RPMI7951 (cell line): ENCODE measurements at regions not wholly inside any gene's neighbourhood (a gene's known extent, or its start where the extent isn't known, plus 50 kb on each side); places are given as distances from the start of the nearest gene placed in this dataset.

ENCODE experiments used
- DNase-seq: peaks from one replicate; pipeline ENCODE4 v3.0.0-alpha.2; 2012; ENCODE audit warnings: low read depth

DNA sequence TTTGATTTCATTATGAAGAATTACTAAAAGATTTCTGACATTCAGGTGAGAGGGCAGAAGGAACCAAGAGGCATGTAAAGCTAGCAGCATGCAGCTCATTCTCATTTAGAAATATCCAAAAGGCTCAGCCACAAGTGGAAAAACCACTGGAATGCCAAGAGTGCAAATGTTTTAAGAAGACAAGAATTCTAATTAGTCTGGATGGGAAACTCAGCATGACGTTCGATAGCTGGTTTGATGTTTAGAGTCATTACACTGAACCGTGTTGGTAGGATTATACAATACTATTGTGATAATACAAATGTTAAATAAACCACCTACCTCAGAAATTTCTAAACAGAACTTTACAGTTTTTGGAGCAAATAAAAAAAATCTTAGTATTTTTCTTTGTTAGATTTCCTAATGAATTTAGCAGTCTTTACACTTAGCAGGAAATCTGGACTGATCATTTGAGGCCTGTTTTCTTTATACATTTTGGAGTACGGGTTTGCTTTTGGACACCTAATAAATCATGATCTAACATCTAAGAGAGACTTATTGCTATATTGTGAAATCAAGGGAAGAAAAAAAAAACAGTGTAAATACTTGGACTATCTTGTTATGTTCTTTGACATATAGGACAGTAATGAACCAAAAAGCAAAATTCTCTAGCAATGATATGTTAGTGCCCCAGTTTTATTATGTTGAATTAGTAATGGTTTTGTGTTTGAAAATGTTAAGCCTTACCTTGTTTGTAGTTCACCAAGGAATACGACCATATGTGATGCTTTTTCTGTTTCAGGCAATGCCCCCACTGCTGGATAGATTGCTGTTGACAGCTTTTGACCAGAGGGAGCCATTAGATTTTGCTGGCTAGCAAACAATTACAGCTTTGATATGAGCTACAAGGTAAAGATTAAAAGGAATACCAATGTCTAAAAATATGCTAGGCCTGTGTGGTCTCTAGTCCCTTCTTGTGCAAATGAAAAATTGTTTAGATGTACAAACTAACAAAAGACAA, 354.1 kb upstream of the SEMA3A start:
- DNase-seq = peak; percentile 22

DNA sequence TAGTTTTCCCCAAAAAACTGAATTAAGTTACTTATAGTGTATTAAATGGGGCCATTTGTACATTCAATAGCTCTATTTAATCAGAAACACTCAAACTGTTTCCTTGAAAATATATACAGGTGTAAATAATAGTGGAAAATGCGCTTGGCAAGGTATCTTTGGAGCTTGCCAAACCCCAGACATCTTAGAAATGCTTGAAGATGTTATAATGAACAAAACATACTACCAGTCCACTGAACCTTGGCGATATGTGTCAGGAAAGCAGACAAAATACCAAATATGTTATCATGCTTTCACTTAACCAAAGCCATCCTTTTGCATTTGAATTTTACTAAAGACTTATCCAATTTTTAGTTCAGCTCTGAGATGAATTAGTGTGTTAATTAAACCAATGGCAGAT, 352.7 kb upstream of the SEMA3A start:
- DNase-seq = no peak

DNA sequence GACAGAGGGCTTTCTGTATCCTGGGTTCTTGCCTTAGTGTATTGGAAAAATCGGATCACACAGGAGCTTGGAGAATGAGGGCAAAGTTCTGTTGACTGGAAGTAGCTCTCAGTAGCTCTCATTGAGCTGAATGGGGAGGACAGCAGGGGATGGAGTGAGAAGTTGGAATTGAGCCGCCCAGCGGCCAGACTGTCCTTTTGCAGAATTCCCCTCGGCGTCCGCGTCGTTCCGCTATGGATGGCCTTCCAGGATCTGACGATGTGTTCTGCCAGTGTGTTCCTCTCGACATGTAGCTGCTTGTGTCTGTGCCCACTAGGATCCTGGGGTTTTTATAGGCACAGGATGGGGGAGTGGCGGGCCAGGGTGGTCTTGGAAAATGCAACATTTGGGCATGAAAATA, 351.8 kb upstream of the SEMA3A start:
- DNase-seq = no peak

DNA sequence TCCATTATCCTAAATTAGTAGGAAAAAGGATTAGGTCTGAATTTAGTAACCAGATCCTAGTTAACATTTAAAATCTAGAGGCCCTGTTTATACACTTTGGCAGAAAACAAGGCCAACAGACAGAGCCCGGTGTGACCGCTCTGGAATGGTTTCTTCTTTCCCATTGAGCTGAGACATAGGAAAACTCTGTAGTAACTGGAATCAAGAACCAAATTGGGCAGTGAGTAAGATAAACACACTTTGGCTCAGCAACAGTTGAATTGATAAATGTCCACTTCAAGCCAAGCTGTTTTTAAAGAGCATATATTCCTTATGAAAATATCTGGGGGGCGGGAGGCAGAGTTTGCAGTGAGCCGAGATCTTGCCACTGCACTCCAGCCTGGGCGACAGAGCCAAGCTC, 343.7 kb upstream of the SEMA3A start:
- DNase-seq = no peak

DNA sequence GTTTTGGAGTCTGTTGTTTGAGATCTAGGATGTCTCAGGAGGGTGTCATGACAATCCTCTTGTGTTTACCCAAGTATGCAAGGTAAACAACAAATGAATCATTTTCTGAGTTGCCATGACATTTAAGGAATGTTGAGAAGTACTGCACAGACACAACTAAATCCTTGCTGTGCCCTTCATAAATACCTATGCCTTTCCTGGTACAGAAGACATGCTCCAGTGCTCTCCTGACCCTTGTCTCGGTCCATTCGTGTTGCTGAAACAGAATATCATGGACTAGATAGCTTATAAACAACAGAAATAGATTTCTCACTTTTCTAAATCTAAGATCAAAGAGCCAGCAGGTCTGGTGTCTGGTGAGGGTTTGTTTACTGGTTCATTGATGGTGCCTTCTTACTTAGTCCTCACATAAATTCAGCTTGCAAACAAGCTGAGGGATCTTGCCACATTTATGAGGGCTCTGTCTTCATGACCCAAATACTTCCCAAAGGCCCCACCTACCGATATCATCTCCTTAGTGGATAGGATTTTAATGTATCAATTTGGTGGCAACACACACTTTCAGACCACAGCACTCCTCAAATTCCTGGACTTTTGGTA, 341.8 kb upstream of the SEMA3A start:
- DNase-seq = no peak

DNA sequence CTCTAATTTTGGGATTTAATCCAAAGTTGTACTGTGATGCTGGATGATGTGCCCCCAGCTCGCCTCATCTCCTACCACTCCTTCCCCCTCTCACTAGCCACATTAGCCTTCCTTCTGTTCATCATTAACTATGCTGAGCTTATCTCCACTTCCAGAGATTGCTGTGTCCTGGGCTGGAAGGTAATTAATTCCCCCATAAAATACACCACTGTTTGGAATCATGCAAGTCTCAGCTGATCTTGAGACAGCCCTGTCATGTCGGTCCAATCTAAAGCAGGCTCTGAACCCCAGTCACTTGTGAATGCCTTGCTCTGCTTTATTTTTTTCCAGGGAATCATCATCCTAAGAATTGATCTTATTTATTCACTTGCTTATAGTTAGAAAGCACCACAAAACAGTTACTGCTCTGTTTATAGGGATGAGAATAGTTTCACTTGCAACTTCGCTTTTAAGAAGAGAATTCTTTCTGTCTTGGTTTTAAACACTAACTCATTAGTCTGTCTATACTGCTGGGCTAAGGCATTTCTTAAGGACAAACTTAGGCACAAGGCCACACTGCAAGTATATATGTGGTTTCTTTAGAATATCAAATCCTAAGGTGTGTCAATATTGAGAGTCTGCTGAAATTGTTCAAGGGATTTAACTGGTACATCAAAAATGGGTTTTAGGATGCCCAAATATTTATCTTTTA, 341.1 kb upstream of the SEMA3A start:
- DNase-seq = no peak

DNA sequence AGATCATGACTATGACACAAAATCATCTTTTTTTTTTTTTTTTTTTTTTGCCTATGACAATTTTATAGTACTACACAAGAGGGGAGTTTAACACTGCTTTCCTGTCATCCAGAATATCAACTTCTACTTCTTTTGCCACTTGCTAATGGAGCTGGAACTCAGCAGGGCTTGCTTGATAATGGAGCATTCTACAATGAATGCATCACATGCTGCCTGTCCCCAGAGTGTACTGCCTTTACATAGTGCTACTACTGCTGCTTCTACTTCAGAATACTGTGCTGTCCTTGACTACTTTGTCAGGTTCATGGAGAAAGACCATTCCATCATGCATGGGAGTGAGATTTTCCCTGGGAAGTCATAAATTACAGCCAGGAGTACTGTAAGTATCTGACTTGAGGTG, 338.6 kb upstream of the SEMA3A start:
- no peak for DNase-seq

DNA sequence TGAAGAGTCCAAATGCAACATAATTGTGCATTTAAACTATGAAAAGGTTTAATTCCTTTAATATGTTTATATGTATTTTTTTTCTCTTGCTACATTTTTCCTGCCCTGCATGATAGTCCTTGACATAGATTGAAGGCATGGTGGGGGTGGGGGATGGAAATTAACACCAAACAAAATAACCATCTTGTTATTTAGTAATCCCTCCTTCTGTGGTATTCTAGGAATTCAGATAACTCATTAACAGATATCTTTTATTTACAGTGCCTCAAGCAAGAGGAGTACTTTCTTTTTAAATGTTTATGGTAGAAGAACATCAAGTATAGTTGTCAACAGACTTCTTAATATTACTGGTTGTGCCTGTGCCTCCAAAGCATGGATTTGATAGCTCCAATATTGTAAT, 337.6 kb upstream of the SEMA3A start:
- DNase-seq = no peak

DNA sequence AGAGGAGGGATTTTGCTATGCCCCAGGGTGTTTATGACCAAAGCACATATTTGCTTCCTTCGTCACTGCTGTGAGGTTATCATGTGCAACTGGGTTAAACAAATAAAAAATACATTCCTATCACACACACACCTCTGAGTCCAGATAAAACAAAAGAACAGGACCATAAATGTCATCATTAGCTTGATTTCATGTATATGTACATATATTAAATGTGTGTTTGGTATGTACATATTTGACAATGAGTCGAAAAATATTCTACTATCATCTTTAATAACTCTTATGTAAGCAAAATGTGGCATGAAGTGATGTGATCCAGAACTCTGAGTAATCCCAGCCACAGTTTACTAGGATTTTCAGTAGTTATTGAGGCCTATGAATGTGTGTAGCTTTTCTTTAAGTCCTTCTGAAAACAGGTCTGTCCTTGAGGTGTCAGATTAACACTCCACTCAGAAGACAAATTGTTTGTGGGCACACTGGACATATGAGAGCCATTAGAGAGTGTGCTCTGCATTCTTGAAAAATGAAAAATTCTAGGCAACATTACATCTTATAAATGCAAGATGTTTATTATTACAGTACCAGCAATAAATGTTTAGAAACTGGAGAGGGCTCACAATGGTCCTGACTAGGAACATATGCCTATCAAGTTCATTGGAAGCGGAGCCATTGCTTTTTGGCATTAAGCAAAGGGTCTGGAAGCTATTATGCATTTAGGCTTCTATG, 335.1 kb upstream of the SEMA3A start:
- DNase-seq = peak; percentile 78

DNA sequence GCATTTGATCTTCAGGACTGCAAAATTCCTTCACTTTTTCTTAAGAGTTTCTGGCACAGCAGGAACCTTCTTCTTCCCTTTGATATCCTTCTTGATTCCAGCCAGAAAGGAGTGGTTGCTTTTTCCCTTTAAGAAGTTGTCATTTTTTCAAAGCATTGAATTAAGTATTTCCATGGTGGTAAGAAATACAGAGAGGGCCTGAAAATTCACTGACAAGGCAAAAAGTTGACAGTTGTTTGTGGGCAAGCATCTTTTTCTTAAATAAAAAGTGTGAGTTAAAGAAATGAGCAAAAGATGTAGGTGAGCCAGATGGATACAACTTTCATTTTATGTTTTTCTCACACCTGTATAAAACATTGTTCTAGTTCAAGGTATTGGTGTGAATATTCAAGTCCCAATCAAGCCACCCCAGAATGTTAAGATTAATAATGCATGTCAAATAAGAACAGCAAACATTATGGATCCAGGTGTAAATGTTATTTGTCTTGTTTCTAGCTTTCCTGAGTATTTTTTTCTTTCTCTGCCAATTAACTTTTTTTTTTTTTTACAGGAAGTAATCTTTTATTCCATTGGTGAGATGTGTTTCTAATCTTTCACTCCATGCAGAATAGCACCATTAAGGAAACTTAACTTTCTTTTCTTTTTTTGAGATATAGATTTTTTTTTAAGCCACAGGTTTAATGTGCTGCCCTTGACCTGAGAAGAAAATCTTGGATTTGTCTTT, 334.3 kb upstream of the SEMA3A start:
- no peak for DNase-seq

DNA sequence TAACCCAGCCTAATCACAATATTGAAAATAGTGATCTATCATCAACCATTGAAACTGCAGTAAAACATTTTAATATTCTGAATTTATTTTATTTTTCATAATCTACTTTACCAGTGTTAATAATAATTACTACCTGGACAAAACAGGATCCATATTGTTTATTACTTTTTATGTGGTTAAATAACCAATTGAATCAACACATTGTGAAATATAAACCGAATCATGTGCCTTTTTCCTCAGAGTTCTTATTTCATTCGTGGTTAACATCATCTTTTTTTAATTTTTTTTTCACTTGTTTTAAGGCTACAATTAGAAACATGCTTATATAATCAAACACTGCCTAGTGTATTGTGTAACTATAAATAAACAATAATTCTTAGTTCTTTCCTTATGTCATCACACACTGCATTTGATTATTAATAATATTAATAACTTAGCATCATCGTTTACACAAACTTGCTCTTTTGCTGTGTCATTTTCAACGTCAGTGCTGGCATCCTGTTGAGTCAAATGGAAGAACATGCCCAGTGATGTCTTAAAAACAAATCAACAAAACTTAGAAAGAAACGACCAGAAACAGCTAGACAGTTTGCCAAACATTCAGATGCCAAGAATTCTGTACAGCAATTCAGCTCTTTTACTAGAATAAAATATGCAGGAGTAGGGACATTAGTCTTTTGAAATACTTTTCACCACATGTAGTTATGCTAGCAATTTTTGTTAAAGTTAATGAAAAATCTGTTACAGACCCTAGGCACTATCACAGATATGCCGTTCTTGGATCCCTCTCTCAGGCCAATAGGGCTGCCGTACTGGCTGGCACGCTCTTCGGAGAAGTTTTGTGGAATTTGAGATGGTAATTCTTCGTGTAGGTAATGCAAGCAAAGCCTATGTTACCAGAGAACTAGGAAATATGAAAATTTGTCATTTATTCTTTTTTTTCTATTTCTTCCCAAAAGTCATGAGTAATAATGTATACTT, 330.4 kb upstream of the SEMA3A start:
- no peak for DNase-seq

DNA sequence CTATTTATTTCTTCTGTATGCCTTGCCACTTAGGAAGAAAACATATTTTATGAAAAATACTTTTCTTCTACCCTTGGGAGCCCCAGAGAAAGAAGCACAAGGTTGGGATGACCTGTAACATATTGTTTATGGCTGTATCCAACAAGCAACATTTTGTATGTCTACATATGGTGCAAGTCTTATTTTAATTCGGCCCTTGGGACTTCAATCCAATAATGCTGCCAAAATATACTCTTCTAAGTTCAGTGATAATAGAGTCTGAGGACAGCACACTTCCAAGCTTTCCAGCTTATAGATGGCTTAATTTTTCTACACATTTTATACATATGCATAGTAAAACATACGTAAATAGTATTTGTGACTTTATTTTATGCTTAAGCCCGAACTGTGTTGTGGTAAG, 318.5 kb upstream of the SEMA3A start:
- DNase-seq = no peak

DNA sequence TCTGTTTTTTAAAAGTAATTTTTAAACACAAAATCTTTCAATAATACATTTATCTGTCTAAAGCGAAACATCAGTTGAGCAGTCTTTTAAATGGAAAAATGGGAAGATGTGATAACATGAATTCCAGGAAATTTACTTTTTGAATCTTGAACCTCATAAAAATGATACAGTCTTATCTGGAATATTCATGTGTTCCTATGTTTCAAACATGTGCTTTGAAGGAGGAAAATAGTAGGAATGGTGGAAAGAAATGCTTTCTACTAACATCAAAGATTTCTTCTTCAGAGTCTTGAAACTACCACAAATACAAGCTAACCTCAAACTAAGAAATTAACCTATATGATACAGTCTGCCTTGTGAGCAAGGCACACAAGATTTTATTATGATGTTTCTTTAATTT, 317.5 kb upstream of the SEMA3A start:
- no peak for DNase-seq

DNA sequence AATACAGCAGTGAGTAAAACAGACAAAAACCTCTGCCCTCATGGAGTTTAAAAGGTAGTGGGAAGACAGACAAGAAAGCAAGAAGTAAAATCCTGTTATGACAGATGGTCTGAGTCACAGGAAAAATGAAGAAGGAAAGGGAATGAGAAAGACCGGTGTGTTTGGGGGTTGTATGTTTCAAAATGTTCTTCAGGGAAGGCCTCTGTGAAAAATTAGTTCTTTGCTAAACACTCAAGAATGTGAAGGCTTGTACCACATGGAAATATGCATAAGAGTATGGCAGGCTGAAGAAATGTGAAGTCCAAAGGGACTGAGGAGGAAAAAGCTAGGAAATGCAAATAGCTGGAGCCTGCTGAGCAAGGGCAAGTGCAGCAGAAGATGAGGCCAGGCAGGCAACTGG, 315.9 kb upstream of the SEMA3A start:
- DNase-seq = no peak

DNA sequence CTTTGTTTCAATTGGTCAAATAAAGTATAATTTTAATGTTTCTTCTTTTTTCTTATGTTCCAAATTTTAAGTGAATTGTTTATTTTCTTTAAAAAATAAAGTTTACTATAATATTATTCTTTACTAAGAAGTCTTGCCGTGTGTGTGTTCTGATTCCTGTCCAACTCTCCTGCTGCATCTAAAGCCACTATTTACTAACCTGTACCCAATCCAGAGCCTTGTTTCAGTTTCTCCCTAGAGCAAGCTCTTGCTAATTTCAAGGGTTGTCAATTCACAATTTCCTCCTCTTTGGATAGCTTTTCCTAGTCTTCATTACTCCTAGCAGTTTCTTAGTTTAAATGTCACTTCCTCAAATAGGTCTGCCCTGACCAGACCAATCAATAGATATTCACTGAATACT, 314.9 kb upstream of the SEMA3A start:
- DNase-seq = no peak

DNA sequence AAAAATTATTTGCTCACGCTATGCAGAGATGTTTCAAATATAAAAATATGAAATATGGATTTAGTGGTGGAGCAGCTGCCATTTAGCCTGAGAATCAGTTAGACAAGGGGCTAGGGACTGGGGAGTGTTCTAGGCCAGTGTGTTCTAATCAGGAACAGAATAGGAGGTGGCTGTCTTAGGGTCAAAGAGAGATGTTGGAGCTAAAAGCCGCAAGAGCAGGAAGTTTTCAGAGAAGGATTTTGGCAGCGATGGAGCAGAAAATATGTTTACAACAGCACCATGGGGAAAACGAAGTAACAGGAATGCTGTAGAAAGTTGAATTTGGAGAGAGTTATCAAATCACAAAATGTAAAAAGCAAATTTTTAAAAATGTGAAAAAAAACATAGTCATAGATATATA, 314.0 kb upstream of the SEMA3A start:
- no peak for DNase-seq

DNA sequence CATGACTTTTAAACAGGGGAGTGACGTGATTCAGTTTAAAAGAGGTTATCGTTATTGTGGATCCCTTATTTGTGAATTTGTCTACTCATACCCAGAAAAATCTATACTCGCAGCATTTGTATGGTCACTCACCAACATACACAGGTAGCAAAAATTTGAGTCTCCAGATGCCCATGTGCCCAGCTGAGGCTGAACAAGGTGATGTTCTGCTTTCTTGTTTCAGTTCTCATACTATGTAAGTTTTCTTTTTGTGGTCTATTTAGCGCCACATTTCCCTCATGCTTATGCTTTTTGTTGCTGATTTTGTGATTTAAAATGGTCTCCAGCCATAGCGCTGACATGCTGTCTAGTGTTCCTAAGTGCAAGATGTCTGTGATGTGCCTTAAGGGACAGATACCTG, 312.9 kb upstream of the SEMA3A start:
- no peak for DNase-seq

DNA sequence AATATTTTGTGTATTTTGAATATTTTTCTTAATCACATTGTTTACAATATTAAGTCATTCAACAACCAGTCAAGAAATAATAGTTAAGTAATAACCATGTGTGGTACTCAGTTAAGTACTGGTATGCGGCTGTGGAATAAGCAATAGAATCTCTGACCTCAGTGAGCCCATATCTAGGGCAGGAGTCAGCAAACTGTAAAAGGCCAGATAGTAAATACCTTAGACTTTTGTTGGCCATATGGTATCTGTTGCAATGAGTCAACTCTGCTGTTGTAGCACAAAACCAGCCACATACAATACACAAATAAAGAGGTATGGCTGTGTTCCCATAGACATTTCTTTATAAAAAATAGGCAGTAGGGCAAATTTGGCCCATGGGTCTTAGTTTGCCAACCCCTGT, 311.6 kb upstream of the SEMA3A start:
- no peak for DNase-seq

DNA sequence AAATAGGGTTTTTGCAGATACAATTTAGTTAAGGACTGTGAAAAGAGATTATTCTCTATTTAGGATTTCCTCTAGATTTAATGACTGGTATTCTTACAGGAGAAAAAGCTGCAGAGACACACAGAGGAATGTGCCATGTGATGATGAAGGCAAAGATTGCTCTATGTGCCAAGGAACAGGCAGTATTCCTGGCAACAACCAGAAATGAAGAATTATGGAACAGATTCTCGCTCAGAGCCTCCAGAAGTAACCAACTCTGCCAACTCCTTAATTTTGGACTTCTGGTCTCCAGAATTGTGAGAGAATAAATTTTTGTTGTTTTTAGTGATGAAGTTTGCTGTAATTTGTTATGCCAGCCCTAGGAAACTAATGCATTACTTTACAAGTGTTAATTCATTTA, 307.6 kb upstream of the SEMA3A start:
- DNase-seq = no peak

DNA sequence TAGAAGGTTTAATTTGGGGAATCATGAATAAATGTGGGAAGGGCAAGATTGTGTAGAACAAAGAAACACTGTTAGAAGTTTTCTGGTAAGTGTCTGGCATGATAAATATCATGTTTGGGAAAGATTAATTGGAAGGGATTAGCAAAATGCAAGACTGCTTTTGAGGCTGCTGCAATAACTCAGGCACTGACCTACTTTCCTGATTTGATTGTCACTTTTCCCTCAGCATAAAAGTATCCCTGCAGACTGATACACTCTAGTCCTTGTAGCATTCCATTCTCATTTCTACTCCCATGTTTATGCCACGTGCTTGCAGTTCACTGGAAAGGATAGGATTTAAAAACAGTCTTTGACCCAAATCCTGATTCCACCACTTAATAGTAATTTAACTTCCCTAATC, 303.3 kb upstream of the SEMA3A start:
- peak; percentile 13 for DNase-seq
